GM12892 (cell line): ENCODE measurements at regions not wholly inside any gene's neighbourhood (a gene's known extent, or its start where the extent isn't known, plus 50 kb on each side); places are given as distances from the start of the nearest gene placed in this dataset.

Experiments
- POLR2A ChIP-seq: IDR thresholded peaks from 2 replicates; pipeline ENCODE4 v1.6.1; 2011; ENCODE audit warnings: low read depth, low read length, control low read depth
- POLR2AphosphoS5 ChIP-seq: IDR thresholded peaks from 2 replicates; pipeline ENCODE4 v1.6.1; 2011; ENCODE audit warnings: low read depth, low read length, control low read depth

DNA sequence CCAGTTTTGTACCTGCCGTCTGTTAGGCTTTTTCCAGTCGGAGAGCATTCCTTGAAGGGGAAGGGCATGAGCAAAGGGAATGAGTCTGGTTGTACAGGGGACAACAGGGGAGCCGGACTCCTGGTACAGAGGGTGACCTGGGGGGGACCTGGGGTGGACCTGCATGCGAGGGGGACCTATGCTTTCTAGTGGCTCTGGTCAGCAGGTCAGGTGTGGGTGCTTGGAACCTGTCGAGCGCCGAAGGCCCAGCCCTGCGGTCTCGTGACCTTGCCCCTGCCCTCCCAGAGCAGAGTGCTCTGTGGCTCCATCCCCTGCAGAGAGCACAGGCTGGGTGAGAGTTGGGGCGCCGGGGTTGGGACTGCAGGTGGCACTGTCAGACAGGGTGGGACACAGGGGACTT is 96.7 kb upstream of the ASAP2 start:
- TF ChIP-seq POLR2A: no peak
- no peak for TF ChIP-seq POLR2AphosphoS5
